Heart right ventricle (tissue), 16 donors: ENCODE measurements at regions not wholly inside any gene's neighbourhood (a gene's known extent, or its start where the extent isn't known, plus 50 kb on each side); places are given as distances from the start of the nearest gene placed in this dataset.

Experiments
- ATAC-seq, 8 donors: fragments of 200-7000 bp; cut with Tn5 transposase; one replicate each; pipeline ENCODE4 v1.9.1; 2020; ENCODE audit warnings: mild to moderate bottlenecking in 8 of 8, moderate library complexity in 8 of 8, moderate number of reproducible peaks in 1 of 8
- DNase-seq, 2 donors: peaks; one replicate each; pipeline ENCODE4 v3.0.0-alpha.2; 2020
- H3K27ac ChIP-seq, 10 donors: fragments of 200-600 bp; sonication (generic) in 2 of 10; one replicate each; pipeline versions ENCODE4 v1.5.0 to v1.8.0; 2020 to 2022; ENCODE audit warnings: mild to moderate bottlenecking in 3 of 10
- H3K27me3 ChIP-seq, 7 donors: fragments of 200-600 bp; one replicate each; pipeline ENCODE4 v1.8.0; 2021 to 2022; ENCODE audit warnings: mild to moderate bottlenecking in 2 of 7
- H3K36me3 ChIP-seq, 9 donors: fragments of 200-600 bp; sonication (generic) in 1 of 9; one replicate each; pipeline versions ENCODE4 v1.5.0 to v1.8.0; 2020 to 2022; ENCODE audit warnings: mild to moderate bottlenecking in 2 of 9
- H3K4me1 ChIP-seq, 9 donors: fragments of 200-600 bp; sonication (generic) in 1 of 9; one replicate each; pipeline versions ENCODE4 v1.5.0 to v1.8.0; 2020 to 2022; ENCODE audit warnings: mild to moderate bottlenecking in 4 of 9
- H3K4me3 ChIP-seq, 10 donors: fragments of 200-600 bp; sonication (generic) in 2 of 10; one replicate each; pipeline versions ENCODE4 v1.5.0 to v1.8.0; 2020 to 2022; ENCODE audit warnings: mild to moderate bottlenecking in 7 of 10, moderate library complexity in 2 of 10
- H3K9me3 ChIP-seq, 11 donors: fragments of 200-600 bp in 10 of 11; sonication (generic) in 2 of 11; one replicate each; pipeline versions ENCODE4 v1.5.0 to v1.8.0; 2013 to 2022; ENCODE audit warnings: mild to moderate bottlenecking in 2 of 11, control low read depth in 1 of 11, moderate library complexity in 1 of 11
- CTCF ChIP-seq, 9 donors: fragments of 200-600 bp; sonication (generic) in 2 of 9; IDR thresholded peaks; one replicate each; pipeline versions ENCODE4 v1.5.0 to v1.8.0; 2021 to 2022; ENCODE audit warnings: antibody characterized with exemption in 9 of 9, mild to moderate bottlenecking in 5 of 9, moderate library complexity in 1 of 9
- WGBS, 2 donors: extraction: QIAGEN DNeasy Blood & Tissue Kit; methylation state at CpG; one replicate each; pipeline ENCODE4 v1.1.7; 2013; ENCODE audit warnings: inconsistent platforms in 1 of 2; 5-methylcytosine and 5-hydroxymethylcytosine counted together
- intact Hi-C, 10 donors: fragments of 100-400 bp; cut with DNase I; formaldehyde crosslinking; loops; one replicate each; pipeline versions ENCODE4 v1.11.1 to v1.14.2; 2022
- donor health status: Arrhythmogenic right ventricular cardiomyopathy.
- donor health status: ischemic (EF 13 %, LVEDD 7.1; RV severe dilation, severe dysfunction).
- donor health status: healthy with polysubstance abuse.
- donor health status: DM: no; HTN: yes; CAD: no.
- donor health status: DM: no; HTN: no; CAD: no.
- donor health status: ischemic (EF 25% LVEDD 6.9; RV normal size, moderate dysfunction).
- donor health status: ischemic (EF 25% LVEDD 5.7; RV mildly dilated, moderate dysfunction).
- donor health status: healthy.
- donor health status: DM: yes; HTN: yes; CAD: no.
- donor health status: Ischemic cardiomyopathy.
- donor health status: ischemic (EF 35%, LVEDD 5.7; RV mildly dilated, moderate dysfunction).
- donor health status: nonischemic (EF 11% LVEDD 7.7; RV severe dilation, severe dysfunction).
- donor health status: DM: yes; HTN: yes; CAD: no.
- donor health status: PGD.
- donor health status: ischemic (EF 29% LVEDD 5.4; RV normal size, mild dysfunction).
- donor health status: nonischemic (EF 23%, LVEDD 6.1; RV moderate dilation, normal function).

GRCh38 chr10:62662486-62662885, 142.0 kb upstream of the ADO start:
- Histone ChIP-seq H3K36me3 (no peaks in the 10 kb centered on the region), H3K4me1 (peaks cover 0 to 3% (median 0%) of the 10 kb centered on the region in 9 donors), H3K27me3 (no peaks in the 10 kb centered on the region), H3K27ac (no peak overlapping the region), H3K4me3 (no peak overlapping the region), H3K9me3 (no peaks in the 10 kb centered on the region)
- no peak for ATAC-seq
- intact Hi-C loops: no loop called here
- WGBS, 2 donors: 96 to 98% methylated on average over 3 of the region's 3 CpGs
- no peak for TF ChIP-seq CTCF (IDR thresholded peaks at IDR 0.05)
- DNase-seq: no peak

DNA sequence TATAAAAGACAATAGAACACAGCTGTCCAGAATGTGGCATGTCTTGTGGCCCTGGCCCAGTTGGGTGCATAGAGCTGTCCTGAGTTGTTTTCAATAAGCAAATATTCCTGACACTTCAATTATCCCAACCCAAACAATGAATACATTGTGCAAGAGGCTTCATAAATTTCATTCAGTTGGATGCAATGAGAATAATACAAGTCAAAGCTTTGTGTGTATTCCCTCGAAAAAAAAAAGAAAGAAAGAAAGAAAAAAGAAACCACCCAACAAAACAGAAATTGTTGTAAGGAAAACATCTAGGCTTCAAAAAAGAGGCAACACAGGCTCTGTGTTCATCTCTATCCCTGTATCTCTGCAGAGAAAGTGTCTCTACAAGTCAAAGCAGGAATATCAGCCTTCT, 138.7 kb upstream of the ADO start:
- intact Hi-C loops: no loop called here
- DNase-seq: no peak
- Histone ChIP-seq H3K9me3 (no peaks in the 10 kb centered on the region), H3K36me3 (no peaks in the 10 kb centered on the region), H3K4me1 (no peaks in the 10 kb centered on the region), H3K27me3 (no peaks in the 10 kb centered on the region), H3K27ac (no peak overlapping the region), H3K4me3 (no peak overlapping the region)
- WGBS, 2 donors: 68 to 83% methylated on average over 1 of the region's 1 CpG
- no peak for TF ChIP-seq CTCF (IDR thresholded peaks at IDR 0.05)
- ATAC-seq: no peak

DNA sequence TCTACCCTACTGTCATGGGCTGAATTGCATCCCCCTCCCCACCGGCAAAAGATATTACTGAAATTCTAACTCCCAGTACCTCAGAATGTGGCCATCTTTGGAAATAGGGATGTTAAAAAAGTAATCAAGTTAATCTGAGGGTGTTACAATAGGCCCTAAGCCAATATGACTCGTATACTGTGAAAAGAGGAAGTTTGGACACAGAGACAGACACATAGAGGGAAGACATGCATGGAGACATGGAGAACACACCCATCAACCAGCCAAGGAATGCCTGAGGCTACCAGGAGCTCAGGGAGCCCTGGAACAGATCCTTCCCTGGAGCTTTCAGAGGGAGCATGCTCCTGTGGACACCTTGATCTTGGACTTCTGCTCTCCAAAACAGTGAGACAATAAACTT, 138.2 kb upstream of the ADO start:
- no peaks in the 10 kb centered on the region for H3K27me3 ChIP-seq
- intact Hi-C loops: no loop called here
- H3K9me3 ChIP-seq: no peaks in the 10 kb centered on the region

DNA sequence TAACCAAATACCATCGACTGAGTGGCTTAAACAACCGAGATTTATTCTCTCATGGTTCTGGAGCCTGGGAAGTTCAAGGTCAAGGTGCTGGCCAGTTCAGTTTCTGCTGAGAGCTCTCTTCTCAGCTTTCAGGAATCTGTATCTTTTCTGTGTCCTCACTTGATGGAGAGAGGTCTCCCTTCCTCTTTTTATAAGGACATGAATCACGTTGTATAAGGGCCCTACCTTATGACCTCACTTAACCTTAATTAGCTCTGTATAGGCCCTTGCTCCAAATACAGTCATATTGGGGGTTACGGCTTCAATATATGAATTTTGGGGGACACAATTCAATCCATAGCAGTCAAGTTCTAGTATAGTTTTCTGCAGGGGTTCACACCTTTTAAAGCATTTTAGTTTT, 135.2 kb upstream of the ADO start:
- intact Hi-C loops: no loop called here
- no peaks in the 10 kb centered on the region for H3K4me1 ChIP-seq
- no peaks in the 10 kb centered on the region for H3K36me3 ChIP-seq
- no peaks in the 10 kb centered on the region for H3K27me3 ChIP-seq
- no peaks in the 10 kb centered on the region for H3K9me3 ChIP-seq
- 69 to 80% methylated on average over 4 of the region's 4 CpGs for WGBS, 2 donors
- no peak overlapping the region for H3K4me3 ChIP-seq
- H3K27ac ChIP-seq: no peak overlapping the region
- DNase-seq (no peak), ATAC-seq (no peak)
- TF ChIP-seq CTCF (IDR thresholded peaks at IDR 0.05): no peak

More for the DNA sequence above, 138.2 kb upstream of the ADO start:
- TF ChIP-seq CTCF (IDR thresholded peaks at IDR 0.05): no peak
- H3K4me1 ChIP-seq: no peaks in the 10 kb centered on the region
- peak in 1 of 8 donors; percentile 42 for ATAC-seq
- DNase-seq: no peak
- WGBS, 2 donors: 64 to 71% methylated on average over 2 of the region's 2 CpGs
- H3K36me3 ChIP-seq: no peaks in the 10 kb centered on the region
- H3K4me3 ChIP-seq: no peak overlapping the region
- no peak overlapping the region for H3K27ac ChIP-seq

DNA sequence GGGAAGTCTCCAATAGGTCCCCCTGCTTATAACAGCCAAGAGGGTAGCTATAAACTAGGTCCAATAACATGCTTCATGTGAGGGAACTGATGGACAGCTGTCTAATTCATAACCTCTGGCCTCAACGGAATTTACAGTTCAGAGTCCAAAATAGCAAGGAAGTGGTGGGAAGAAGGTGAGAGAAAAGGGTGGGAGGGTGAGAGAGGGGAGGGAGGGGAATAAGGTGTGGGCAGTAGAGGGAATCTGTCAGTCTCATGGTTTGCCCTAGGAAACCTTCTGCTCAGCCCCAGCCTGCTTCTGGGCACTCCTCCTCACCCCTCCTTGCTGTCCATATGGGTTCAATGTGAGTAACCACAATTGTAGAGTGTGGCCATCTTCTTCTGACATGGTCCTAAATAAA, 133.4 kb upstream of the ADO start:
- TF ChIP-seq CTCF (IDR thresholded peaks at IDR 0.05): no peak
- H3K36me3 ChIP-seq: no peaks in the 10 kb centered on the region
- H3K27me3 ChIP-seq: no peaks in the 10 kb centered on the region
- H3K9me3 ChIP-seq: no peaks in the 10 kb centered on the region
- DNase-seq (no peak), ATAC-seq (no peak)
- no peak overlapping the region for H3K4me3 ChIP-seq
- intact Hi-C loops: no loop called here
- H3K27ac ChIP-seq: no peak overlapping the region
- whole genome bisulfite sequencing, 2 donors: 40 to 47% methylated on average over 1 of the region's 1 CpG
- H3K4me1 ChIP-seq: no peaks in the 10 kb centered on the region
